ENCODE measurements at regions not wholly inside any gene's neighbourhood (a gene's known extent, or its start where the extent isn't known, plus 50 kb on each side); places are given as distances from the start of the nearest gene placed in this dataset.

GRCh38 chr3:18077128-18077840 lies 334.9 kb upstream of the TBC1D5 start:
- TF ChIP-seq EZH2 (IDR thresholded peaks at IDR 0.05; ENCODE audit: low read length), result no peak
- TF ChIP-seq CTCF (optimal IDR thresholded peaks at IDR 0.05 in 1 of 3, IDR thresholded peaks at IDR 0.05 in 1 of 3, conservative IDR thresholded peaks at IDR 0.05 in 1 of 3; ENCODE audit: extremely low read depth in 1 of 3, insufficient read depth in 2 of 3, low read length in 3 of 3), result no peak
